HL-60 (cell line): ENCODE measurements at regions not wholly inside any gene's neighbourhood (a gene's known extent, or its start where the extent isn't known, plus 50 kb on each side); places are given as distances from the start of the nearest gene placed in this dataset.

ENCODE experiments used
- GABPA ChIP-seq: IDR thresholded peaks from 2 replicates; pipeline ENCODE4 v1.6.1; 2012; ENCODE audit warnings: low read depth
- POLR2AphosphoS5 ChIP-seq: IDR thresholded peaks from 2 replicates; pipeline ENCODE4 v1.6.1; 2012; ENCODE audit warnings: low read depth
- SPI1 ChIP-seq: IDR thresholded peaks from 2 replicates; pipeline ENCODE4 v1.6.1; 2012; ENCODE audit warnings: low read depth, mild to moderate bottlenecking, borderline replicate concordance
- TF ChIP-seq, protein P1 (sequence below): IDR thresholded peaks from one replicate; pipeline ENCODE4 v1.5.1; 2011; ENCODE audit warnings: low read length, control low read depth, inconsistent platforms; ENCODE audit not compliant: insufficient read depth

DNA sequence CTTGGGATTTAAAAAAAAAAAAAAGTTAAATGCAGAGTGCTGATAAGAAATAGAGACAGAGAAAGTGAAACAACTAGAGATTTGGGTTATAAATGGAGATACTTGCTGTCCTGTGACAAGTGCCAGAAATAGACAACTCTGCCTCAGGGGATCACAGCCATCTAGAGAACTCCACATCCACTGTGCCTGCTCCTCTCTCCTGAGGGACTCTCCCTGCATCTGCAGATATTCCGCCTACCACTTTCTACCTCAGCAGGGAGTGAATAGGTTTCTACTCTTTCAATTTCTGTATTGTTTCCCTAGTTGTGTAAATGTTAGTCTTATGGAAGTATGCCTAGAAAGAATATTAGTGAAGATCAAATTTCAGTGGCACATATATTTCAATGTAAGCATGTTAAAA, 307.2 kb downstream of the HTR1A start:
- TF ChIP-seq, protein P1, sequence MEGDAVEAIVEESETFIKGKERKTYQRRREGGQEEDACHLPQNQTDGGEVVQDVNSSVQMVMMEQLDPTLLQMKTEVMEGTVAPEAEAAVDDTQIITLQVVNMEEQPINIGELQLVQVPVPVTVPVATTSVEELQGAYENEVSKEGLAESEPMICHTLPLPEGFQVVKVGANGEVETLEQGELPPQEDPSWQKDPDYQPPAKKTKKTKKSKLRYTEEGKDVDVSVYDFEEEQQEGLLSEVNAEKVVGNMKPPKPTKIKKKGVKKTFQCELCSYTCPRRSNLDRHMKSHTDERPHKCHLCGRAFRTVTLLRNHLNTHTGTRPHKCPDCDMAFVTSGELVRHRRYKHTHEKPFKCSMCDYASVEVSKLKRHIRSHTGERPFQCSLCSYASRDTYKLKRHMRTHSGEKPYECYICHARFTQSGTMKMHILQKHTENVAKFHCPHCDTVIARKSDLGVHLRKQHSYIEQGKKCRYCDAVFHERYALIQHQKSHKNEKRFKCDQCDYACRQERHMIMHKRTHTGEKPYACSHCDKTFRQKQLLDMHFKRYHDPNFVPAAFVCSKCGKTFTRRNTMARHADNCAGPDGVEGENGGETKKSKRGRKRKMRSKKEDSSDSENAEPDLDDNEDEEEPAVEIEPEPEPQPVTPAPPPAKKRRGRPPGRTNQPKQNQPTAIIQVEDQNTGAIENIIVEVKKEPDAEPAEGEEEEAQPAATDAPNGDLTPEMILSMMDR = no peak
- no peak for TF ChIP-seq GABPA
- no peak for TF ChIP-seq SPI1
- TF ChIP-seq POLR2AphosphoS5 = no peak
